ENCODE measurements at regions not wholly inside any gene's neighbourhood (a gene's known extent, or its start where the extent isn't known, plus 50 kb on each side); places are given as distances from the start of the nearest gene placed in this dataset.

GRCh38 chr17:71189493-71189831 is 931.4 kb upstream of the SOX9 start:
- no peak for TF ChIP-seq POLR2AphosphoS5 (IDR thresholded peaks at IDR 0.05; ENCODE audit: insufficient read depth, low read depth, low read length)
- no peak for TF ChIP-seq CTCF (IDR thresholded peaks at IDR 0.05; ENCODE audit: extremely low read depth in 1 of 2, insufficient read depth in 1 of 2, low read depth in 1 of 2, low read length in 2 of 2)
- no peak for TF ChIP-seq EZH2 (IDR thresholded peaks at IDR 0.05; ENCODE audit: borderline replicate concordance, low read depth, low read length, severe bottlenecking)
- no peak for TF ChIP-seq MAX (IDR thresholded peaks at IDR 0.05; ENCODE audit: insufficient read depth, insufficient read length)
- TF ChIP-seq MYC (IDR thresholded peaks at IDR 0.05; ENCODE audit: low read depth, low read length) = no peak
- no peak for TF ChIP-seq JUN (IDR thresholded peaks at IDR 0.05; ENCODE audit: borderline replicate concordance, insufficient read depth, insufficient read length, low read depth)
- TF ChIP-seq FOS (IDR thresholded peaks at IDR 0.05; ENCODE audit: borderline replicate concordance, insufficient read depth, low read length) = no peak
- no peak for TF ChIP-seq POLR2A (IDR thresholded peaks at IDR 0.05; ENCODE audit: low read depth, low read length)
- no peak for TF ChIP-seq GATA2 (IDR thresholded peaks at IDR 0.05; ENCODE audit: insufficient read depth, insufficient read length, low read depth, low read length)
- intact Hi-C loops (cut with micrococcal nuclease) (no loop called here), dilution Hi-C loops (cut with MboI; ENCODE audit: extremely low pct_ligation_motif_present, low sequenced_read_pairs) (no loop called here)
- H3K9ac ChIP-seq (replicated peaks; ENCODE audit: extremely low read depth, insufficient read depth, low read length) = no peak overlapping the region
- H3K9me1 ChIP-seq (replicated peaks; ENCODE audit: control insufficient read depth, extremely low read depth, insufficient read depth, low read length) = no peaks in the 10 kb centered on the region
- no peaks in the 10 kb centered on the region for H3K79me2 ChIP-seq (ENCODE audit: control insufficient read depth, insufficient read depth, low read length)
- CTCF ChIA-PET = no interaction called here
- peaks cover 2% of the 10 kb centered on the region for H3K9me3 ChIP-seq (replicated peaks; ENCODE audit: control insufficient read depth, insufficient read depth, low read length)
- H3K4me1 ChIP-seq (ENCODE audit: control insufficient read depth, extremely low read depth, insufficient read depth, low read length) = no peaks in the 10 kb centered on the region
- H4K20me1 ChIP-seq (replicated peaks; ENCODE audit: control insufficient read depth, extremely low read depth, insufficient read depth, low read length) = no peaks in the 10 kb centered on the region
- no peak overlapping the region for H2AFZ ChIP-seq (ENCODE audit: low read depth, low read length)
- H3K27me3 ChIP-seq (ENCODE audit: control insufficient read depth in 2 of 2, insufficient read depth in 2 of 2, low read length in 2 of 2) = no peaks in the 10 kb centered on the region
- DNase-seq (ENCODE audit: low read depth, low spot score) = no peak
- no peak for FAIRE-seq
- H3K27ac ChIP-seq (ENCODE audit: insufficient read depth, low read depth, low read length) = no peak overlapping the region
- no peak overlapping the region for H3K4me2 ChIP-seq (ENCODE audit: insufficient read depth, low read length)
- POLR2A ChIA-PET = no interaction called here
- no peaks in the 10 kb centered on the region for H3K36me3 ChIP-seq (ENCODE audit: control insufficient read depth in 2 of 2, extremely low read depth in 1 of 2, insufficient read depth in 2 of 2, low read length in 2 of 2)
- no peak overlapping the region for H3K4me3 ChIP-seq (replicated peaks in 1 of 3; ENCODE audit: insufficient read depth in 1 of 3, low read depth in 1 of 3, low read length in 3 of 3)
- no TSS peak for BruUV-seq (replicated peaks)

Data from endothelial cell of umbilical vein (primary cell).